H1 (cell line): ENCODE measurements at regions not wholly inside any gene's neighbourhood (a gene's known extent, or its start where the extent isn't known, plus 50 kb on each side); places are given as distances from the start of the nearest gene placed in this dataset.

Experiments
- CTCF ChIA-PET: fragments of 300-600 bp; sonication (Branson Sonifier 250); formaldehyde crosslinking; loops from one replicate; lab custom pipeline; 2021; ENCODE audit not compliant: partially characterized antibody; lab: Charles Lee
- POLR2A ChIA-PET: fragments of 300-600 bp; sonication (Branson Sonifier 250); formaldehyde crosslinking; loops from one replicate; lab custom pipeline; 2021; ENCODE audit warnings: inconsistent platforms; ENCODE audit not compliant: partially characterized antibody; lab: Charles Lee
- DNase-seq, 2 experiments: peaks; one replicate each; pipeline versions ENCODE4 v3.0.0 to v3.0.0-alpha.2; 2010 to 2022; ENCODE audit warnings: low spot score in 2 of 2, low read depth in 1 of 2, mixed read lengths in 1 of 2
- FAIRE-seq: peaks from 2 replicates; lab custom pipeline; 2011; peaks lifted over from hg19 to GRCh38; lab: Jason Lieb, UNC
- H2AFZ ChIP-seq: 2 replicates; pipeline ENCODE4 v1.8.1; 2012; ENCODE audit warnings: low read length, inconsistent platforms
- H2AK5ac ChIP-seq: 2 replicates; pipeline ENCODE4 v1.6.1; 2013; ENCODE audit warnings: low read depth, low read length
- H2BK120ac ChIP-seq: replicated peaks from 2 replicates; pipeline ENCODE3; 2013; ENCODE audit warnings: low read depth, low read length, inconsistent platforms
- H2BK12ac ChIP-seq: 2 replicates; pipeline ENCODE4 v1.6.1; 2013; ENCODE audit warnings: low read depth, low read length
- H2BK15ac ChIP-seq: 2 replicates; pipeline ENCODE4 v1.6.1; 2013; ENCODE audit warnings: low read length
- H2BK20ac ChIP-seq: 2 replicates; pipeline ENCODE4 v1.6.1; 2013; ENCODE audit warnings: low read length
- H2BK5ac ChIP-seq: 2 replicates; pipeline ENCODE4 v1.6.1; 2013; ENCODE audit warnings: low read depth, low read length
- H3K14ac ChIP-seq: 2 replicates; pipeline ENCODE4 v1.6.1; 2013; ENCODE audit warnings: inconsistent platforms; ENCODE audit not compliant: insufficient read length
- H3K18ac ChIP-seq: 2 replicates; pipeline ENCODE4 v1.6.1; 2013; ENCODE audit warnings: low read length; ENCODE audit errors: extremely low read depth
- H3K23ac ChIP-seq: 2 replicates; pipeline ENCODE4 v1.6.1; 2013; ENCODE audit warnings: inconsistent platforms; ENCODE audit not compliant: insufficient read length
- H3K23me2 ChIP-seq: 2 replicates; pipeline ENCODE4 v1.6.1; 2013; ENCODE audit warnings: low read depth, low read length
- H3K27ac ChIP-seq: 2 replicates; pipeline ENCODE4 v1.6.1; 2011; ENCODE audit warnings: low read depth, low read length, inconsistent platforms
- H3K27me3 ChIP-seq, 4 experiments: replicated peaks in 1 of 4; 1 replicate in 1 of 4; 2 replicates in 3 of 4; pipeline versions ENCODE4 v1.6.1 to v1.8.1; 2011 to 2013; ENCODE audit warnings: low read length in 3 of 4, mild to moderate bottlenecking in 3 of 4, inconsistent platforms in 2 of 4, mixed read lengths in 2 of 4, moderate library complexity in 1 of 4; ENCODE audit not compliant: control insufficient read depth in 3 of 4, insufficient read depth in 3 of 4; ENCODE audit errors: extremely low read depth in 1 of 4
- H3K36me3 ChIP-seq, 4 experiments: 2 replicates each; pipeline versions ENCODE4 v1.6.1 to v1.8.1; 2011 to 2013; ENCODE audit warnings: mild to moderate bottlenecking in 4 of 4, low read length in 3 of 4, moderate library complexity in 2 of 4, control low read depth in 1 of 4, inconsistent platforms in 1 of 4; ENCODE audit not compliant: insufficient read depth in 4 of 4, control insufficient read depth in 2 of 4
- H3K4ac ChIP-seq: replicated peaks from 2 replicates; pipeline ENCODE3; 2013; ENCODE audit warnings: low read length, low read depth, mixed read lengths, inconsistent platforms; ENCODE audit not compliant: insufficient read length
- H3K4me1 ChIP-seq, 4 experiments: replicated peaks in 1 of 4; 1 replicate in 1 of 4; 2 replicates in 3 of 4; pipeline versions ENCODE4 v1.6.1 to v1.8.1; 2011 to 2013; ENCODE audit warnings: low read length in 3 of 4, inconsistent platforms in 2 of 4, mixed read lengths in 1 of 4; ENCODE audit not compliant: insufficient read depth in 4 of 4, control insufficient read depth in 3 of 4
- H3K4me2 ChIP-seq, 2 experiments: 2 replicates each; pipeline versions ENCODE4 v1.6.1 to v1.8.1; 2011 to 2013; ENCODE audit warnings: low read depth in 2 of 2, low read length in 2 of 2, control low read depth in 1 of 2, inconsistent platforms in 1 of 2, mild to moderate bottlenecking in 1 of 2; ENCODE audit not compliant: insufficient read depth in 1 of 2
- H3K4me3 ChIP-seq, 4 experiments: fragments of 200-600, 300-600 bp in 1 of 4; sonication (generic), shearing (Covaris generic), sonication (Bioruptor Twin) in 1 of 4; 2 replicates each; pipeline versions ENCODE4 v1.5.1 to v1.8.1; 2011 to 2016; ENCODE audit warnings: low read length in 4 of 4, low read depth in 3 of 4, control low read depth in 2 of 4, inconsistent platforms in 2 of 4, mild to moderate bottlenecking in 2 of 4, mixed read lengths in 1 of 4, moderate library complexity in 1 of 4; ENCODE audit not compliant: insufficient read depth in 2 of 4; ENCODE audit errors: extremely low read depth in 1 of 4
- H3K56ac ChIP-seq: replicated peaks from 2 replicates; pipeline ENCODE3; 2013; ENCODE audit warnings: low read depth, mild to moderate bottlenecking, mixed read lengths, low read length, inconsistent platforms; ENCODE audit not compliant: insufficient read length
- H3K79me1 ChIP-seq: 2 replicates; pipeline ENCODE4 v1.6.1; 2013; ENCODE audit warnings: low read depth, low read length, control low read depth
- H3K79me2 ChIP-seq, 2 experiments: 2 replicates each; pipeline versions ENCODE4 v1.6.1 to v1.8.1; 2012 to 2013; ENCODE audit warnings: low read length in 2 of 2, mild to moderate bottlenecking in 2 of 2, inconsistent platforms in 1 of 2; ENCODE audit not compliant: insufficient read depth in 2 of 2, control insufficient read depth in 1 of 2
- H3K9ac ChIP-seq, 4 experiments: replicated peaks in 1 of 4; 1 replicate in 1 of 4; 2 replicates in 3 of 4; pipeline versions ENCODE4 v1.6.1 to v1.8.1; 2011 to 2013; ENCODE audit warnings: low read depth in 3 of 4, low read length in 3 of 4, control low read depth in 2 of 4, mild to moderate bottlenecking in 2 of 4, moderate library complexity in 2 of 4, inconsistent platforms in 1 of 4; ENCODE audit errors: extremely low read depth in 1 of 4
- H3K9me3 ChIP-seq, 2 experiments: 2 replicates each; pipeline versions ENCODE4 v1.6.1 to v1.8.1; 2012 to 2013; ENCODE audit warnings: mild to moderate bottlenecking in 2 of 2, moderate library complexity in 2 of 2, control low read depth in 1 of 2, inconsistent platforms in 1 of 2, low read depth in 1 of 2, low read length in 1 of 2, mixed read lengths in 1 of 2; ENCODE audit not compliant: insufficient read depth in 2 of 2
- H4K20me1 ChIP-seq, 2 experiments: replicated peaks in 1 of 2; 2 replicates each; pipeline versions ENCODE3 to v1.8.1; 2011 to 2013; ENCODE audit warnings: inconsistent platforms in 2 of 2, low read length in 2 of 2, mild to moderate bottlenecking in 1 of 2; ENCODE audit not compliant: insufficient read depth in 2 of 2, control insufficient read depth in 1 of 2
- H4K5ac ChIP-seq: 2 replicates; pipeline ENCODE4 v1.6.1; 2013; ENCODE audit warnings: low read length, low read depth, mixed read lengths, inconsistent platforms; ENCODE audit not compliant: insufficient read length
- H4K8ac ChIP-seq: 2 replicates; pipeline ENCODE4 v1.8.0; 2013; ENCODE audit warnings: mild to moderate bottlenecking, moderate library complexity, low read length, inconsistent platforms; ENCODE audit not compliant: insufficient read depth; ENCODE audit errors: extremely low read depth
- H4K91ac ChIP-seq: replicated peaks from 2 replicates; pipeline ENCODE3; 2013; ENCODE audit warnings: low read length, mixed read lengths, inconsistent platforms; ENCODE audit not compliant: insufficient read length
- CHD2 ChIP-seq: IDR thresholded peaks from 2 replicates; pipeline ENCODE4 v1.6.1; 2012; ENCODE audit warnings: low read length, improper control_type of control experiment
- CTCF ChIP-seq, 3 experiments: IDR thresholded peaks; 1 replicate in 2 of 3; 2 replicates in 1 of 3; pipeline versions ENCODE4 v1.5.1 to v1.6.1; 2011; ENCODE audit warnings: low read length in 3 of 3, mild to moderate bottlenecking in 3 of 3, inconsistent platforms in 2 of 3, low read depth in 1 of 3, moderate library complexity in 1 of 3; ENCODE audit not compliant: insufficient read depth in 1 of 3; ENCODE audit errors: control extremely low read depth in 1 of 3
- EGR1 ChIP-seq: IDR thresholded peaks from 2 replicates; pipeline ENCODE4 v1.6.1; 2011; ENCODE audit warnings: low read depth, low read length, borderline replicate concordance
- KDM1A ChIP-seq: fragments of 200-600, 300-600 bp; sonication (generic); IDR thresholded peaks from 2 replicates; pipeline ENCODE4 v1.7.1; 2016; ENCODE audit warnings: mild to moderate bottlenecking, low read length, borderline replicate concordance
- POLR2A ChIP-seq, 2 experiments: IDR thresholded peaks; 1 replicate in 1 of 2; 2 replicates in 1 of 2; pipeline ENCODE4 v1.6.1; 2011; ENCODE audit warnings: low read depth in 2 of 2, low read length in 2 of 2, mild to moderate bottlenecking in 2 of 2; ENCODE audit errors: control extremely low read depth in 1 of 2
- RNF2 ChIP-seq: fragments of 200-900, 300-1000 bp; sonication (generic); IDR thresholded peaks from 2 replicates; pipeline ENCODE4 v1.7.1; 2016; ENCODE audit warnings: borderline replicate concordance, low read depth, mild to moderate bottlenecking, antibody characterized with exemption, low read length; ENCODE audit not compliant: poor library complexity, severe bottlenecking; ENCODE audit errors: missing control alignments
- SIN3A ChIP-seq, 2 experiments: IDR thresholded peaks in 1 of 2; conservative IDR thresholded peaks in 1 of 2; 2 replicates each; pipeline ENCODE4 v1.6.1; 2011 to 2012; ENCODE audit warnings: low read length in 2 of 2, improper control_type of control experiment in 1 of 2, low read depth in 1 of 2, mild to moderate bottlenecking in 1 of 2
- SP1 ChIP-seq: IDR thresholded peaks from 2 replicates; pipeline ENCODE4 v1.6.1; 2011; ENCODE audit warnings: low read depth, low read length
- SP4 ChIP-seq: IDR thresholded peaks from 2 replicates; pipeline ENCODE4 v1.6.1; 2012; ENCODE audit warnings: low read length, inconsistent platforms
- TAF1 ChIP-seq: IDR thresholded peaks from 2 replicates; pipeline ENCODE4 v1.6.1; 2011; ENCODE audit warnings: mild to moderate bottlenecking, low read depth, low read length
- YY1 ChIP-seq: IDR thresholded peaks from 2 replicates; pipeline ENCODE4 v1.6.1; 2011; ENCODE audit warnings: low read depth, mild to moderate bottlenecking, low read length
- WGBS, 2 experiments: shearing (Covaris generic) in 1 of 2; methylation state at CpG; one replicate each; pipeline versions ENCODE4 v1.1.6 to v1.1.7; 2013 to 2015; ENCODE audit warnings: low lambda C conversion rate in 2 of 2, mixed read lengths in 2 of 2, inconsistent platforms in 1 of 2, low coverage in 1 of 2, missing lambda C conversion rate in 1 of 2; ENCODE audit not compliant: insufficient replicate concordance in 2 of 2, insufficient coverage in 1 of 2, insufficient read length in 1 of 2; ENCODE audit errors: extremely low coverage in 1 of 2, missing lambda C conversion rate in 1 of 2; 5-methylcytosine and 5-hydroxymethylcytosine counted together

- Histone ChIP-seq H3K9me3 (no peaks in the 10 kb centered on the region), H3K14ac (no peak overlapping the region), H4K5ac (no peak overlapping the region), H3K79me1 (no peaks in the 10 kb centered on the region), H2AFZ (no peak overlapping the region), H4K91ac (no peak overlapping the region), H2BK12ac (no peak overlapping the region), H3K4me2 (no peak overlapping the region), H3K79me2 (no peaks in the 10 kb centered on the region), H3K27ac (no peak overlapping the region), H3K4me3 (no peak overlapping the region), H3K27me3 (no peaks in the 10 kb centered on the region), H2BK15ac (no peak overlapping the region), H3K4me1 (peaks cover under 1 to 8% (median 2%) of the 10 kb centered on the region in 4 experiments; a peak in 5 of 7 replicates), H3K18ac (no peak overlapping the region), H2BK5ac (no peak overlapping the region), H3K36me3 (no peaks in the 10 kb centered on the region), H3K4ac (no peak overlapping the region), H2BK20ac (no peak overlapping the region), H4K8ac (no peak overlapping the region), H3K9ac (no peak overlapping the region), H2BK120ac (no peak overlapping the region), H3K23ac (no peak overlapping the region), H3K23me2 (no peaks in the 10 kb centered on the region; the same call in 1 of the 2 replicates), H2AK5ac (no peak overlapping the region), H4K20me1 (no peaks in the 10 kb centered on the region), H3K56ac (no peak overlapping the region)
- ChIA-PET CTCF (no interaction called here), POLR2A (no interaction called here)
- WGBS, 2 experiments = 84% methylated on average over 5 of the region's 5 CpGs; no CpG with 5 or more reads in 1 of the 2 experiments
- no peak for DNase-seq
- no peak for FAIRE-seq
- TF ChIP-seq SIN3A (conservative IDR thresholded peaks at IDR 0.05 in 1 of 2, IDR thresholded peaks at IDR 0.05 in 1 of 2; ENCODE audit: low read depth in 1 of 2, low read length in 2 of 2) (no peak), EGR1 (no peak), KDM1A (no peak), YY1 (no peak), RNF2 (no peak), CHD2 (no peak), POLR2A (IDR thresholded peaks at IDR 0.05; ENCODE audit: control extremely low read depth in 1 of 2, low read depth in 2 of 2, low read length in 2 of 2) (no peak), SP4 (no peak), TAF1 (no peak), CTCF (IDR thresholded peaks at IDR 0.05; ENCODE audit: control extremely low read depth in 1 of 3, insufficient read depth in 1 of 3, low read depth in 1 of 3, low read length in 3 of 3) (no peak), SP1 (no peak)
Measured at GRCh38 chr1:57546549-57547330, 122.9 kb upstream of the DAB1 start.
